Keratinocyte (primary cell): ENCODE measurements at regions not wholly inside any gene's neighbourhood (a gene's known extent, or its start where the extent isn't known, plus 50 kb on each side); places are given as distances from the start of the nearest gene placed in this dataset.

Source experiments
- DNase-seq: peaks from one replicate; pipeline ENCODE4 v3.0.0-alpha.2; 2011; ENCODE audit warnings: low read depth, missing footprints, low spot score
- FAIRE-seq: peaks from 2 replicates; lab custom pipeline; 2011; peaks lifted over from hg19 to GRCh38; lab: Jason Lieb, UNC
- H2AFZ ChIP-seq: 2 replicates; pipeline ENCODE4 v1.6.0; 2012; ENCODE audit warnings: low read length, control low read depth, inconsistent platforms; ENCODE audit not compliant: control insufficient read depth
- H3K27ac ChIP-seq: 2 replicates; pipeline ENCODE4 v1.5.1; 2011; ENCODE audit warnings: low read length; ENCODE audit not compliant: control insufficient read depth, insufficient read depth
- H3K27me3 ChIP-seq: 3 replicates; pipeline ENCODE4 v1.6.0; 2011; ENCODE audit warnings: low read length; ENCODE audit not compliant: control insufficient read depth, insufficient read depth; ENCODE audit errors: extremely low read depth
- H3K36me3 ChIP-seq, 2 experiments: 2 replicates in 1 of 2; 3 replicates in 1 of 2; pipeline ENCODE4 v1.5.1; 2011; ENCODE audit warnings: low read length in 2 of 2, mild to moderate bottlenecking in 1 of 2; ENCODE audit not compliant: control insufficient read depth in 2 of 2, insufficient read depth in 2 of 2; ENCODE audit errors: extremely low read depth in 1 of 2
- H3K4me1 ChIP-seq: 3 replicates; pipeline ENCODE4 v1.5.1; 2011; ENCODE audit warnings: low read length; ENCODE audit not compliant: control insufficient read depth, insufficient read depth; ENCODE audit errors: extremely low read depth
- H3K4me2 ChIP-seq: 3 replicates; pipeline ENCODE4 v1.6.0; 2011; ENCODE audit warnings: low read depth, low read length; ENCODE audit not compliant: control insufficient read depth, insufficient read depth; ENCODE audit errors: extremely low read depth
- H3K4me3 ChIP-seq, 3 experiments: fragments of 200-600 bp in 1 of 3; sonication (generic) in 1 of 3; 2 replicates in 2 of 3; 3 replicates in 1 of 3; pipeline ENCODE4 v1.5.1; 2011 to 2016; ENCODE audit warnings: low read length in 3 of 3, mild to moderate bottlenecking in 3 of 3, control low read depth in 2 of 3, inconsistent platforms in 1 of 3, low read depth in 1 of 3, mixed read lengths in 1 of 3, mixed run types in 1 of 3, moderate library complexity in 1 of 3; ENCODE audit not compliant: control insufficient read depth in 2 of 3, insufficient read depth in 2 of 3; ENCODE audit errors: extremely low read depth in 1 of 3
- H3K79me2 ChIP-seq: 2 replicates; pipeline ENCODE4 v1.6.0; 2012; ENCODE audit warnings: low read length; ENCODE audit not compliant: control insufficient read depth, insufficient read depth
- H3K9ac ChIP-seq: 3 replicates; pipeline ENCODE4 v1.6.0; 2011; ENCODE audit warnings: low read length; ENCODE audit not compliant: control insufficient read depth, insufficient read depth; ENCODE audit errors: extremely low read depth
- H3K9me1 ChIP-seq: 3 replicates; pipeline ENCODE4 v1.6.0; 2011; ENCODE audit warnings: low read length; ENCODE audit not compliant: control insufficient read depth, insufficient read depth; ENCODE audit errors: extremely low read depth
- H3K9me3 ChIP-seq: 2 replicates; pipeline ENCODE4 v1.5.1; 2012; ENCODE audit warnings: low read depth, low read length; ENCODE audit not compliant: control insufficient read depth
- H4K20me1 ChIP-seq: 3 replicates; pipeline ENCODE4 v1.6.0; 2011; ENCODE audit warnings: low read length; ENCODE audit not compliant: control insufficient read depth, insufficient read depth; ENCODE audit errors: extremely low read depth
- EZH2 ChIP-seq: IDR thresholded peaks from one replicate; pipeline ENCODE4 v1.6.1; 2012; ENCODE audit warnings: inconsistent platforms, mild to moderate bottlenecking, low read length, moderate library complexity
- dilution Hi-C: fragments of 300-500 bp; cut with MboI; formaldehyde crosslinking; loops from one replicate; pipeline ENCODE4 v1.7.0; 2020; ENCODE audit warnings: low sequenced_read_pairs; ENCODE audit not compliant: extremely low pct_ligation_motif_present
- TF ChIP-seq, protein P1 (sequence below), 3 experiments: IDR thresholded peaks in 1 of 3; conservative IDR thresholded peaks in 1 of 3; optimal IDR thresholded peaks in 1 of 3; 2 replicates in 2 of 3; 3 replicates in 1 of 3; pipeline versions ENCODE3 to v1.5.1; 2011; ENCODE audit warnings: low read length in 3 of 3, mild to moderate bottlenecking in 3 of 3, moderate library complexity in 2 of 3, control low read depth in 1 of 3, inconsistent platforms in 1 of 3; ENCODE audit not compliant: insufficient read depth in 2 of 3; ENCODE audit errors: extremely low read depth in 1 of 3

DNA sequence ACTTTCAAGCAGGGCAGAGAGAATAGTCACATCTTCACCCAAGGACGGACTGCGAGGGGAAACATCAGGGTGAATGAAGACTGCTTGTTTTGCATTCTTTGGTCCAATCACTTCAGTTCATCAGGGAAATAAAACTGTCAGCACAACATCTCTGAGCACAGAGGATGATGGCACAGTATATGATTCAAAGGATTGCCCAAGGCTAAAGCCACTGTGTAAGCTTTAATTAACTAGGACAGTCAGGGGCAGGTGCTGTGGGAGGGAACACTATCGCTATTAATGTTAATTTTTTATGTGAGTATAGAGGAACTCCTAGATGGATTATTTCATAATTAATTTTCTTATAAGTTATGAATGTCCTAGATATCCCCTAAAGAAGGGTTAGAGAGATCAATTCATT lies 112.1 kb downstream of the BASP1 start:
- H3K27me3 ChIP-seq = no peaks in the 10 kb centered on the region
- H3K9me3 ChIP-seq = no peaks in the 10 kb centered on the region
- H3K79me2 ChIP-seq = no peaks in the 10 kb centered on the region
- peaks cover 2% of the 10 kb centered on the region for H3K4me1 ChIP-seq
- no peak overlapping the region for H3K4me3 ChIP-seq
- H4K20me1 ChIP-seq = no peaks in the 10 kb centered on the region
- FAIRE-seq (no peak), DNase-seq (no peak)
- TF ChIP-seq EZH2 = no peak
- TF ChIP-seq, protein P1, sequence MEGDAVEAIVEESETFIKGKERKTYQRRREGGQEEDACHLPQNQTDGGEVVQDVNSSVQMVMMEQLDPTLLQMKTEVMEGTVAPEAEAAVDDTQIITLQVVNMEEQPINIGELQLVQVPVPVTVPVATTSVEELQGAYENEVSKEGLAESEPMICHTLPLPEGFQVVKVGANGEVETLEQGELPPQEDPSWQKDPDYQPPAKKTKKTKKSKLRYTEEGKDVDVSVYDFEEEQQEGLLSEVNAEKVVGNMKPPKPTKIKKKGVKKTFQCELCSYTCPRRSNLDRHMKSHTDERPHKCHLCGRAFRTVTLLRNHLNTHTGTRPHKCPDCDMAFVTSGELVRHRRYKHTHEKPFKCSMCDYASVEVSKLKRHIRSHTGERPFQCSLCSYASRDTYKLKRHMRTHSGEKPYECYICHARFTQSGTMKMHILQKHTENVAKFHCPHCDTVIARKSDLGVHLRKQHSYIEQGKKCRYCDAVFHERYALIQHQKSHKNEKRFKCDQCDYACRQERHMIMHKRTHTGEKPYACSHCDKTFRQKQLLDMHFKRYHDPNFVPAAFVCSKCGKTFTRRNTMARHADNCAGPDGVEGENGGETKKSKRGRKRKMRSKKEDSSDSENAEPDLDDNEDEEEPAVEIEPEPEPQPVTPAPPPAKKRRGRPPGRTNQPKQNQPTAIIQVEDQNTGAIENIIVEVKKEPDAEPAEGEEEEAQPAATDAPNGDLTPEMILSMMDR (optimal IDR thresholded peaks at IDR 0.05 in 1 of 3, IDR thresholded peaks at IDR 0.05 in 1 of 3, conservative IDR thresholded peaks at IDR 0.05 in 1 of 3; ENCODE audit: extremely low read depth in 1 of 3, insufficient read depth in 2 of 3, low read length in 3 of 3) = no peak
- dilution Hi-C loops = no loop called here
- no peak overlapping the region for H3K9ac ChIP-seq
- H3K27ac ChIP-seq = no peak overlapping the region
- no peaks in the 10 kb centered on the region for H3K36me3 ChIP-seq
- no peaks in the 10 kb centered on the region for H3K9me1 ChIP-seq
- no peak overlapping the region for H3K4me2 ChIP-seq
- no peak overlapping the region for H2AFZ ChIP-seq

DNA sequence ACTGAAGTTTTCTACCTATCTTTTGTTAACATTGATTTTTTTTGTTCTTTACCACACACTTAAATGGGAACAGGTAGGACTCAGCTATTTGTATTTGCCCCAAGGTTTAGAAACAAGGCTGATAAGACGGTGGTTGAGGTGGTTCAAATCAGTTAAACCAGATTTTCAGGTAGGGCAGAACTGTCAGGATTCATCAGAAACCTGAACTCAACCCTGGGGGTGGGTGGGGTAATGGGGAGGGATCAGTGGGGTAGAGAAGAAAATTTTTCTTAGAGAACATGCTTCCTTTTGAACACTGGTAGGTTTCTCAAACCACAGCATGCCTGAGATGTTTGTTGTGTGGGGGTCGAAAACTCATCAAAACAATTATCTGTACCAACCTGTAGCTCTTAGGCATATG lies 113.0 kb downstream of the BASP1 start:
- Histone ChIP-seq H2AFZ (no peak overlapping the region), H3K27me3 (no peaks in the 10 kb centered on the region), H4K20me1 (no peaks in the 10 kb centered on the region), H3K4me1 (peaks cover 2% of the 10 kb centered on the region), H3K4me2 (no peak overlapping the region), H3K79me2 (no peaks in the 10 kb centered on the region), H3K9me1 (no peaks in the 10 kb centered on the region), H3K4me3 (no peak overlapping the region), H3K9ac (no peak overlapping the region), H3K36me3 (no peaks in the 10 kb centered on the region), H3K27ac (no peak overlapping the region), H3K9me3 (no peaks in the 10 kb centered on the region)
- TF ChIP-seq, protein P1 (optimal IDR thresholded peaks at IDR 0.05 in 1 of 3, IDR thresholded peaks at IDR 0.05 in 1 of 3, conservative IDR thresholded peaks at IDR 0.05 in 1 of 3; ENCODE audit: extremely low read depth in 1 of 3, insufficient read depth in 2 of 3, low read length in 3 of 3) = no peak
- TF ChIP-seq EZH2 = no peak
- FAIRE-seq (no peak), DNase-seq (no peak)
- dilution Hi-C loops = no loop called here
